ENCODE measurements at regions not wholly inside any gene's neighbourhood (a gene's known extent, or its start where the extent isn't known, plus 50 kb on each side); places are given as distances from the start of the nearest gene placed in this dataset.

GRCh38 chr18:45527891-45528290 lies 87.4 kb upstream of the SLC14A2 start:
- CTCF ChIA-PET = no interaction called here
- no peaks in the 10 kb centered on the region for H3K27me3 ChIP-seq (ENCODE audit: insufficient read depth, low read length)
- H3K27ac ChIP-seq (ENCODE audit: low read depth, low read length) = no peak overlapping the region

More at GRCh38 chr18:45527891-45528290, 87.4 kb upstream of the SLC14A2 start:
- Histone ChIP-seq H3K36me3 (ENCODE audit: control insufficient read depth in 1 of 2, insufficient read depth in 2 of 2, low read length in 2 of 2) (no peaks in the 10 kb centered on the region), H3K4me3 (replicated peaks in 1 of 2; ENCODE audit: low read depth in 1 of 2, low read length in 2 of 2) (no peak overlapping the region), H2AFZ (ENCODE audit: low read depth, low read length, poor library complexity, severe bottlenecking) (no peak overlapping the region), H3K9me2 (ENCODE audit: insufficient read depth) (no peaks in the 10 kb centered on the region), H3K4me2 (ENCODE audit: low read length) (no peak overlapping the region), H3K9ac (ENCODE audit: low read length) (no peak overlapping the region), H3K79me2 (ENCODE audit: insufficient read depth, low read length) (no peaks in the 10 kb centered on the region), H4K20me1 (ENCODE audit: insufficient read depth) (no peaks in the 10 kb centered on the region), H3K9me3 (ENCODE audit: control insufficient read depth in 1 of 2, insufficient read depth in 1 of 2, low read depth in 1 of 2, low read length in 2 of 2) (no peaks in the 10 kb centered on the region), H3K4me1 (ENCODE audit: control insufficient read depth in 1 of 2, insufficient read depth in 2 of 2, low read length in 2 of 2) (no peaks in the 10 kb centered on the region)
- TF ChIP-seq ATF3 (IDR thresholded peaks at IDR 0.05) (no peak), YY1 (IDR thresholded peaks at IDR 0.05; ENCODE audit: extremely low read depth, insufficient replicate concordance, low read depth, low read length) (no peak), ZNF274 (IDR thresholded peaks at IDR 0.05; ENCODE audit: low read depth, low read length) (no peak), ZFX (IDR thresholded peaks at IDR 0.05) (no peak), SRF (IDR thresholded peaks at IDR 0.05; ENCODE audit: low read depth) (no peak), EZH2phosphoT487 (IDR thresholded peaks at IDR 0.05; ENCODE audit: borderline replicate concordance) (no peak), CBX3 (IDR thresholded peaks at IDR 0.05; ENCODE audit: low read depth) (no peak), CTCF (IDR thresholded peaks at IDR 0.05 in 2 of 3, conservative IDR thresholded peaks at IDR 0.05 in 1 of 3; ENCODE audit: borderline replicate concordance in 1 of 3, insufficient read depth in 1 of 3, low read depth in 2 of 3, low read length in 2 of 3) (no peak), ELF1 (IDR thresholded peaks at IDR 0.05; ENCODE audit: borderline replicate concordance, low read depth) (no peak), FOSL1 (IDR thresholded peaks at IDR 0.05; ENCODE audit: low read depth) (no peak), CEBPB (IDR thresholded peaks at IDR 0.05; ENCODE audit: low read depth) (no peak), RAD21 (IDR thresholded peaks at IDR 0.05; ENCODE audit: low read depth) (no peak), SP1 (IDR thresholded peaks at IDR 0.05; ENCODE audit: low read depth) (no peak), TCF7L2 (IDR thresholded peaks at IDR 0.05; ENCODE audit: borderline replicate concordance, extremely low read depth, insufficient read depth, insufficient read length) (no peak), POLR2A (IDR thresholded peaks at IDR 0.05; ENCODE audit: borderline replicate concordance, extremely low read depth, insufficient read depth, insufficient read length) (no peak), EZH2 (IDR thresholded peaks at IDR 0.05) (no peak), REST (IDR thresholded peaks at IDR 0.05; ENCODE audit: low read depth) (no peak)
- DNase-seq (ENCODE audit: low read depth, low spot score) = no peak
- ChIA-PET POLR2A (no interaction called here), RAD21 (ENCODE audit: low non-redundant PET in 1 of 2, low total read pairs in 2 of 2, uncharacterized antibody in 2 of 2, unreplicated experiment in 2 of 2) (no interaction called here)
- intact Hi-C loops (cut with micrococcal nuclease) = no loop called here
- no peak for ATAC-seq
- no TSS peak for BruUV-seq (replicated peaks)
